Left renal cortex interstitium (tissue), 4 donors: ENCODE measurements at regions not wholly inside any gene's neighbourhood (a gene's known extent, or its start where the extent isn't known, plus 50 kb on each side); places are given as distances from the start of the nearest gene placed in this dataset.

ENCODE experiments used
- DNase-seq, 4 donors: peaks; one replicate each; pipeline ENCODE4 v3.0.0-alpha.2; 2013; ENCODE audit warnings: low read depth in 4 of 4, low spot score in 2 of 4, missing footprints in 1 of 4

GRCh38 chr1:58017641-58018040 lies 528.9 kb downstream of the OMA1 start:
- DNase-seq, result no peak

GRCh38 chr1:58013237-58013636 lies 533.3 kb downstream of the OMA1 start:
- DNase-seq, result no peak

GRCh38 chr1:58011978-58012377 lies 534.5 kb downstream of the OMA1 start:
- no peak for DNase-seq

DNA sequence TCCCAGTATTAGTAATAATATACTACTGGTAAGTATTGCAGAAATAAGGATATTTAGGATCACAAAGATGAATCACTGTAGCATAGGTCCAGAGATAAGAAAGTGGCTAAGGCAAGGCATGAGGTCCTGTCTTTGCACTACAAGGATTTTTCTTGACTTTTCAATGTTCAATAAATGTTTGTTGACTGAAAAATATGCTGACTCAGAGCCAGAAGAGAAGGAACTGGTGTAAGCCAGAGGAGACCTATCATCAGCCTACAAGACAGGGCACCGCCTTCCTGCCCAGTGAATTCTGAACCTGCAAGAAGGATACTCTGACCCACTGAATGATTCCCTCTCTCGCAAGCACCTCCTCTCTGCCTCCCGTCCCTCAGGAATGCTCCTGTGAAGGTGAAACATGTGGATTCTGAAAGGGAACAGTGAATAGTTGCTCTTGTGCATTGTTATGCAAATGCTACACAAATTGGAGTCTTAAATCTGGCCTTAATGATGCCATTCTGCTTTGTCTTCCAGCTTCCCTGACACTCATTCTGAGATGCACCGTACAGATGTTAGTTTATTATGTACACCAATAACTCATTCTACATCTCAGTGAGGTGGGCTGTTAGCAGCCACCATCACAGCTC lies 540.0 kb downstream of the OMA1 start:
- DNase-seq, result no peak

- no peak for DNase-seq
Observed at GRCh38 chr1:58005212-58005611, 541.3 kb downstream of the OMA1 start.

DNA sequence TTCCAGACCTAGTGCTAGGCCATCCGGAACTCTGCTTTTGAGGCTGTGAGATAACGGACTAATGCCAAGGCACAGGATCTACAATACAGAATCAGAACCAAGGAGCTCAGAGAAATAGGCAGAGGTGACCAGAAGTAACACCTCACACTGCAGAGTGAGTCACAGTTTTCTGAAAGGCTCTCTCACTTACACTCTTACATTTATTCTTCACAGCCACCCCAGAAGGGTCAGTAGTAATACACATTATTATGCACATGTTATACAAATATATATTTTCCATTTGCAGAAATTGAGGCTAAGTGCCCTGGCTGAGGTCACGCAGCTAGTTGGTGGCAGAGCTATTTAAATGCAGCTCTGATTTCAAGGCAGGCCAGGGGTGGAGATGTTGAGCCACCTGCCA lies 542.5 kb downstream of the OMA1 start:
- no peak for DNase-seq

GRCh38 chr1:58003059-58003458 lies 543.5 kb downstream of the OMA1 start:
- DNase-seq, result no peak

- DNase-seq, result no peak
Observed at GRCh38 chr1:58000821-58001220, 545.7 kb downstream of the OMA1 start.

DNA sequence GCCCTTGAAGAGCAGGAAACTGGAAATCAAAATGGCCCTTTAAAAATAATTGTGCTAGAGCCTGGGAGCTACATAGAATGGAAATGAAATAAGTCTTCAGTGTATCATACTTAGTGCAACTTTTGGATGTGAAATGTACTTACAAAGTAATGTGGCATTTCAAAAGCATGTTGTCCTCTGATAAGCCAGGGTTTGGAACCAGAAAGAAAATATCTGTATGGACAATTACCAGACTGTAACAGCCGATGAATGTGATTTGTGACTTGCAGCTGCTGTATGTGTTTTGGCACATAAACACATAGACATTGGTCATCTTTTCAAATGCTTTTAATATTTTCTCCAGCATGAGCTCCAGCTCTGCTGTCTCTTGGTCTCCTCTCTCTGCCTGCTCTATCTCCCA lies 546.4 kb downstream of the OMA1 start:
- peak in 2 of 4 donors; percentile 8 to 16 for DNase-seq

- no peak for DNase-seq
Observed at GRCh38 chr1:57996400-57996799, 550.1 kb downstream of the OMA1 start.

GRCh38 chr1:57991289-57991688 lies 555.2 kb downstream of the OMA1 start:
- DNase-seq, result no peak

- no peak for DNase-seq
Observed at GRCh38 chr1:57989877-57990276, 556.6 kb downstream of the OMA1 start.

- DNase-seq, result no peak
Observed at GRCh38 chr1:57987523-57987922, 559.0 kb downstream of the OMA1 start.

DNA sequence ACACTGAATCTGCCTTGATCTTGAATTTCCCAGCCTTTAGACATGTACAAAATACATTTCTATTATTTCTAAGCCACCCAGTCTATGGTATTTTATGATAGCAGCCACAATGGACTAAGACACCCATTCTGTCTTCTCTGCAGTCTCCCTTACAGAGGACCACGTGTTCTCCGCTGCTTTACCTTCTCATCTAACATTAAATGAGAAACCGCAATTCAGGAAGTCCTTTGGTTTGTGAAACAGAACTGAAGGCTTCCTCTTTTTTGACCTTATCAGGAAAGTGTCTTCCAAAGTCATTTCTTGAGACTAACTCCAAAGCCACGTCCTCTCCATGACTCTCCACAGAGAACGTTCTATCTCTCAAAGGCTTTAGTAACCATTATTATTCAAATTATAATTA lies 560.1 kb downstream of the OMA1 start:
- DNase-seq, result no peak

GRCh38 chr1:57984277-57984676 lies 560.4 kb upstream of the DAB1 start:
- DNase-seq, result no peak

DNA sequence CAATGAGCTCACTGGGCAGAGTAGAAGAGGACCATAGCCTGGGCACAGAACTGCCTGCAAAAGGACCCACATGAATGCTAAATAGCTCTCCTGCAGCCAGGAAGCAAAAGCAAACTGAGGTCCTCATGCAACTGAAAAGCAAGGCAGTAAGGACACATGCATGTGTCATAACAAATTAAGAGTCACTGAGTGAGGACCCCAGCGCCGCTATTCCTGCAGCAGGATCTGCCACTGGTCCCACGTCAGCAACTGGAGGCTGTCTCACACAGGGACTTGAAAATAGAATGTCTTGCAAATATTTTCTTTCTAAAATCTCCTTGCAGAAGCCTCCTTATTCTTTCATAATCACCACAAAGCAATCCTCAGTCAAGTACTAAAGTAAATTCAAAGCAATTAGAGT lies 559.6 kb upstream of the DAB1 start:
- DNase-seq, result no peak

DNA sequence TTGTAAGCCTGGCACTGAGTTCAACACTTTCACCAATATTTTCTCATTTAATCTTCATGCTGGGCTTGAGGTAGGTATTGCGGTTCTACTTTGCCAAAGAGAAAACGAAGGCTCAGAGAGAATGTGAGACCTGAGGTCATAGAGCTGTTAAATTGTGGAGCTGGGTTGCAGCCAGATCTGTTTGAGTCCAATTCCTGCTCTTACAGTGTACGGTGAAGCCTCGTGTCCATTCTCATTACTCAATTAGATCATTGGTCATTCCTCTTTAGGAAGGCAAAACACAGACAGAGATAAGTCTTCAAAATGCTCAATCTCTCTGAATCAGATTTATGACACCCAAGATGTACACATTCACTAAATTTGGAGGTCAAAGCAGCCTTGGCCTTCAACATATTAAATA lies 559.0 kb upstream of the DAB1 start:
- DNase-seq, result no peak

- DNase-seq, result no peak
Observed at GRCh38 chr1:57976216-57976615, 552.4 kb upstream of the DAB1 start.

DNA sequence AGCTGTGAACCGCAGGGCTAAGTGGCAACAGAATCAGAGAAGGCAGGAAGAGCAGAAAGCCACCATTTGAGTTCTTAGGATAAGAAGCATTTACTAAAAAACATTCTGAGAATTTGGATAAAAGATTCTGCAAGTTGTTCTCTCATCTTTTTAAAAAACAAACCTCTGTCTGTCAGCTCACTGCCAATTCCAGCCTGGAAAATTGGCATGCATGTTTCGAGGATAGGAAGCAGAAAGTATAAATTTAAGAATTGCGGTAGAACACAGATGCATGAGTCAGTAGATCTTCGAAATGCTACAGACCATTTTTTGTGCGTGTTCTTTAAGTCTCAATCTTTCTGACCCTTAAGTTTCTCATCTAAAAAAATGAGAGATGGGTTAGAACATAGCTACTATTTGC lies 544.5 kb upstream of the DAB1 start:
- no peak for DNase-seq

DNA sequence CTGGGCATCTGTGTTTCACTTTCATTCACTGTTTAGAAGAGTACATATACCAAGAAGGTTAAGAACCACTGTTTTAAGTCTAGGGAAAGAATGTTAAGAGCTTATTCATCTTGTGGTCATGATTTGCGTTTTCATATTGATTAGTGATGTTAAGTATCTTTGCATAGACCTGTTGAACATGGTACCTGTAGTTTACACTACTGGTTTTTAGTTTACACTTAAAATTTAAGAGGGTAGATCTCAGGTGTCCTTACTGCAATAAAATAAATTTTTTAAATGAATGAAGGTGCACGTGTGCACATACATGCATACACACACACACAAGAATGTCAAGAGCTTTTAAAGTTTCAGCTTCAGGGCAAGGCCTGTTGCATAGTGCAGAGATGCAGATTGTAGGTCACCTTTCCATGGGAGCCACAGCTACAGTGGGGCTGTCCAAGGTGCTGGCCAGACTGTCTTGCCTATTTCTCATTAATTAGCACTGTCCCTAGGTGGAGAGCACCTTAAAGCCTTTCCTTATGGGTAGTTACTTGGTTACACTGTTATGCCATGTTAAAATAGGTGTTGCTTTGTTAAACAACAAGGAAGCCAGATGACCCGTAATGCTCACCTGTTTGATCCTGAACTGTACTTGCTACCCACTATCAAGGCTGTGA lies 543.0 kb upstream of the DAB1 start:
- DNase-seq, result peak; percentile 13 to 56 (median 20)

- DNase-seq, result no peak
Observed at GRCh38 chr1:57966340-57966739, 542.5 kb upstream of the DAB1 start.

- no peak for DNase-seq
Observed at GRCh38 chr1:57963581-57963980, 539.7 kb upstream of the DAB1 start.
